Inferior parietal cortex (tissue), 1 donor: ENCODE measurements at regions not wholly inside any gene's neighbourhood (a gene's known extent, or its start where the extent isn't known, plus 50 kb on each side); places are given as distances from the start of the nearest gene placed in this dataset.
A peak's percentile ranks its signal among the peaks of the same experiment; 100 is the strongest.
"Not testable (repeated sequence)": the region's sequence is repeated elsewhere in the genome, so short reads cannot be mapped to it uniquely, and the experiment has no call there.

Source experiments
- DNase-seq: peaks from one replicate; pipeline ENCODE4 v3.0.0-alpha.2; 2016; ENCODE audit errors: extremely low spot score

- not testable (repeated sequence) for DNase-seq
Observed at GRCh38 chr1:221965891-221966290, 224.0 kb upstream of the DUSP10 start.

GRCh38 chr1:221965252-221965651 is 223.4 kb upstream of the DUSP10 start:
- no peak for DNase-seq

- DNase-seq, result no peak
Observed at GRCh38 chr1:221963742-221964141, 221.9 kb upstream of the DUSP10 start.

- no peak for DNase-seq
Observed at GRCh38 chr1:221962385-221962784, 220.5 kb upstream of the DUSP10 start.

- DNase-seq, result peak; percentile 23
Observed at GRCh38 chr1:221961532-221962292, 219.8 kb upstream of the DUSP10 start.

GRCh38 chr1:221958161-221958562 is 216.3 kb upstream of the DUSP10 start:
- DNase-seq, result peak; percentile 21

GRCh38 chr1:221957350-221957749 is 215.5 kb upstream of the DUSP10 start:
- not testable (repeated sequence) for DNase-seq

GRCh38 chr1:221949996-221950395 is 208.1 kb upstream of the DUSP10 start:
- DNase-seq, result no peak

GRCh38 chr1:221948459-221948858 is 206.6 kb upstream of the DUSP10 start:
- no peak for DNase-seq

GRCh38 chr1:221947731-221948130 is 205.8 kb upstream of the DUSP10 start:
- no peak for DNase-seq

- DNase-seq, result no peak
Observed at GRCh38 chr1:221946768-221947167, 204.9 kb upstream of the DUSP10 start.

GRCh38 chr1:221945669-221946068 is 203.8 kb upstream of the DUSP10 start:
- DNase-seq, result no peak

- no peak for DNase-seq
Observed at GRCh38 chr1:221944247-221944870, 202.5 kb upstream of the DUSP10 start.

- DNase-seq, result no peak
Observed at GRCh38 chr1:221940631-221941030, 198.7 kb upstream of the DUSP10 start.

- no peak for DNase-seq
Observed at GRCh38 chr1:221939607-221940006, 197.7 kb upstream of the DUSP10 start.

GRCh38 chr1:221937155-221937953 is 195.5 kb upstream of the DUSP10 start:
- DNase-seq, result no peak

GRCh38 chr1:221933814-221934213 is 191.9 kb upstream of the DUSP10 start:
- no peak for DNase-seq

- DNase-seq, result no peak
Observed at GRCh38 chr1:221926441-221926840, 184.6 kb upstream of the DUSP10 start.

- no peak for DNase-seq
Observed at GRCh38 chr1:221925947-221926346, 184.1 kb upstream of the DUSP10 start.

GRCh38 chr1:221923929-221924598 is 182.2 kb upstream of the DUSP10 start:
- no peak for DNase-seq

- DNase-seq, result no peak
Observed at GRCh38 chr1:221921936-221922335, 180.0 kb upstream of the DUSP10 start.

- DNase-seq, result no peak
Observed at GRCh38 chr1:221919743-221920142, 177.9 kb upstream of the DUSP10 start.
